Osteoblast (primary cell): ENCODE measurements at regions not wholly inside any gene's neighbourhood (a gene's known extent, or its start where the extent isn't known, plus 50 kb on each side); places are given as distances from the start of the nearest gene placed in this dataset.
"Not testable (repeated sequence)": the region's sequence is repeated elsewhere in the genome, so short reads cannot be mapped to it uniquely, and the experiment has no call there.

Experiments used
- DNase-seq: peaks from one replicate; pipeline ENCODE4 v3.0.0; 2011; ENCODE audit warnings: low spot score, mixed read lengths; ENCODE audit not compliant: insufficient read length; ENCODE audit errors: missing footprints
- H2AFZ ChIP-seq: 2 replicates; pipeline ENCODE4 v1.6.0; 2011; ENCODE audit warnings: mild to moderate bottlenecking, low read length
- H3K27ac ChIP-seq: 2 replicates; pipeline ENCODE4 v1.5.1; 2011; ENCODE audit warnings: mild to moderate bottlenecking, low read depth, low read length, moderate library complexity
- H3K27me3 ChIP-seq: 2 replicates; pipeline ENCODE4 v1.6.0; 2012; ENCODE audit warnings: mild to moderate bottlenecking, control low read depth, inconsistent platforms, low read length, moderate library complexity; ENCODE audit not compliant: insufficient read depth
- H3K36me3 ChIP-seq: 2 replicates; pipeline ENCODE4 v1.5.1; 2011; ENCODE audit warnings: mild to moderate bottlenecking, low read length, control low read depth, moderate library complexity; ENCODE audit not compliant: insufficient read depth
- H3K4me1 ChIP-seq: 2 replicates; pipeline ENCODE4 v1.5.1; 2011; ENCODE audit warnings: mild to moderate bottlenecking, low read length, control low read depth, moderate library complexity; ENCODE audit not compliant: insufficient read depth
- H3K4me2 ChIP-seq: 2 replicates; pipeline ENCODE4 v1.6.0; 2011; ENCODE audit warnings: mild to moderate bottlenecking, low read length; ENCODE audit not compliant: insufficient read depth
- H3K4me3 ChIP-seq: fragments of 200-600 bp; sonication (generic); 3 replicates; pipeline ENCODE4 v1.5.1; 2012; ENCODE audit warnings: mild to moderate bottlenecking, low read length, inconsistent platforms; ENCODE audit not compliant: insufficient read depth
- H3K79me2 ChIP-seq: 2 replicates; pipeline ENCODE4 v1.6.0; 2012; ENCODE audit warnings: mild to moderate bottlenecking, low read length, control low read depth, inconsistent platforms; ENCODE audit not compliant: insufficient read depth
- H3K9me3 ChIP-seq: 2 replicates; pipeline ENCODE4 v1.5.1; 2011; ENCODE audit warnings: low read depth, low read length, control low read depth
- H4K20me1 ChIP-seq: 2 replicates; pipeline ENCODE4 v1.6.0; 2012; ENCODE audit warnings: mild to moderate bottlenecking, low read length, control low read depth; ENCODE audit not compliant: insufficient read depth
- CTCF ChIP-seq: IDR thresholded peaks from 2 replicates; pipeline ENCODE4 v1.5.1; 2011; ENCODE audit warnings: mild to moderate bottlenecking, low read depth, low read length, moderate library complexity; ENCODE audit errors: extremely low read depth

GRCh38 chr16:9630985-9631384 lies 539.5 kb downstream of the HAPSTR1 start:
- Histone ChIP-seq H3K9me3 (peaks cover 3% of the 10 kb centered on the region), H3K79me2 (no peaks in the 10 kb centered on the region), H2AFZ (no peak overlapping the region), H4K20me1 (no peaks in the 10 kb centered on the region), H3K36me3 (no peaks in the 10 kb centered on the region), H3K4me2 (no peak overlapping the region), H3K27me3 (no peaks in the 10 kb centered on the region), H3K27ac (no peak overlapping the region), H3K4me3 (no peak overlapping the region), H3K4me1 (no peaks in the 10 kb centered on the region)
- TF ChIP-seq CTCF, result no peak
- DNase-seq, result no peak

GRCh38 chr16:9633844-9634243 lies 542.4 kb downstream of the HAPSTR1 start:
- DNase-seq, result no peak
- H4K20me1 ChIP-seq, result no peaks in the 10 kb centered on the region

GRCh38 chr16:9635150-9635720 lies 543.8 kb downstream of the HAPSTR1 start:
- H2AFZ ChIP-seq, H3K4me3 ChIP-seq, H3K79me2 ChIP-seq, H4K20me1 ChIP-seq, H3K36me3 ChIP-seq, H3K4me1 ChIP-seq, DNase-seq, H3K9me3 ChIP-seq, H3K4me2 ChIP-seq, H3K27ac ChIP-seq, H3K27me3 ChIP-seq: not testable (repeated sequence)

More at GRCh38 chr16:9633844-9634243, 542.4 kb downstream of the HAPSTR1 start:
- no peak for TF ChIP-seq CTCF
- H3K4me3 ChIP-seq, result no peak overlapping the region
- H3K36me3 ChIP-seq, result no peaks in the 10 kb centered on the region
- H3K4me2 ChIP-seq, result no peak overlapping the region
- H3K9me3 ChIP-seq, result peaks cover 3% of the 10 kb centered on the region
- no peak overlapping the region for H3K27ac ChIP-seq
- H3K4me1 ChIP-seq, result no peaks in the 10 kb centered on the region
- H2AFZ ChIP-seq, result no peak overlapping the region
- no peaks in the 10 kb centered on the region for H3K79me2 ChIP-seq
- no peaks in the 10 kb centered on the region for H3K27me3 ChIP-seq

GRCh38 chr16:9644258-9644657 lies 538.0 kb downstream of the GRIN2A start:
- Histone ChIP-seq H3K27me3 (no peaks in the 10 kb centered on the region), H2AFZ (no peak overlapping the region), H3K79me2 (no peaks in the 10 kb centered on the region), H3K27ac (no peak overlapping the region), H3K9me3 (no peaks in the 10 kb centered on the region), H4K20me1 (no peaks in the 10 kb centered on the region), H3K4me1 (no peaks in the 10 kb centered on the region), H3K4me3 (no peak overlapping the region), H3K36me3 (no peaks in the 10 kb centered on the region), H3K4me2 (no peak overlapping the region)
- no peak for DNase-seq
- TF ChIP-seq CTCF, result no peak
